Astrocyte of the cerebellum (primary cell): ENCODE measurements at regions not wholly inside any gene's neighbourhood (a gene's known extent, or its start where the extent isn't known, plus 50 kb on each side); places are given as distances from the start of the nearest gene placed in this dataset.
"Not testable (repeated sequence)": the region's sequence is repeated elsewhere in the genome, so short reads cannot be mapped to it uniquely, and the experiment has no call there.

Source experiments
- DNase-seq: peaks from one replicate; pipeline ENCODE4 v3.0.0-alpha.2; 2011; ENCODE audit warnings: low read depth
- H3K4me3 ChIP-seq: 2 replicates; pipeline ENCODE4 v1.5.1; 2011; ENCODE audit warnings: mild to moderate bottlenecking, low read depth, low read length, moderate library complexity
- in situ Hi-C: cut with HindIII; loops from 2 replicates; pipeline ENCODE4 v1.10.0; 2017; ENCODE audit warnings: low sequenced_read_pairs
- TF ChIP-seq, protein P1 (sequence below): IDR thresholded peaks from 2 replicates; pipeline ENCODE4 v1.5.1; 2012; ENCODE audit warnings: low read length, low read depth, moderate library complexity, mild to moderate bottlenecking; ENCODE audit errors: missing control alignments

DNA sequence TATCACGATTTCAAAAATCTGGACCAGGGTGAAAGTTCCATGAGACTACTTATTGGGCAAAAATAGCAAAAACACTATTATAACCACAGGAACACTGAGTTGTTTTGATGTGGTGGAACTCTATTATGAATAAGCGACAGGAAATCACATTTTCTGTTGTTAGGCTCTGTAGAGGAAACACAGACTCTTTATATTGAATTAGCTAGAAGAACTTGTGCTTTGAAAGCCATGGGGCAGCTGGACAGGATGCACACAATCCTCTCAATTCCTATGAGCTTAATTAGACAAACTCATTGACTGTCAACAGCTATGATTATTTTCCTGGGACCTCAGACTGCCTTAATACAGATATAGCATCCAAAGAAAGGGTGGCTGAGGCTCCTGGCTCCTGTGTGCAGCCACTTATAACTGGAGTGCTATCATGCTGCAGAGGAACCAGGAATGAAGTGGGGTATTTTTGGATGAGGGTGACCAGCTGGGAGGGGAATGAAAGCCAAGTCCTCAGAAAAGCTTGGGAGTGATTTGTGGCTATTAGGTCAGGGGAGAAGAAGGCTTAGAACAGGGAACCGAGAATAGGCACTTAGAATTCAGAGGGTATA lies 657.3 kb downstream of the TYW1 start:
- H3K4me3 ChIP-seq, result no peak overlapping the region
- no peak for DNase-seq
- TF ChIP-seq, protein P1, sequence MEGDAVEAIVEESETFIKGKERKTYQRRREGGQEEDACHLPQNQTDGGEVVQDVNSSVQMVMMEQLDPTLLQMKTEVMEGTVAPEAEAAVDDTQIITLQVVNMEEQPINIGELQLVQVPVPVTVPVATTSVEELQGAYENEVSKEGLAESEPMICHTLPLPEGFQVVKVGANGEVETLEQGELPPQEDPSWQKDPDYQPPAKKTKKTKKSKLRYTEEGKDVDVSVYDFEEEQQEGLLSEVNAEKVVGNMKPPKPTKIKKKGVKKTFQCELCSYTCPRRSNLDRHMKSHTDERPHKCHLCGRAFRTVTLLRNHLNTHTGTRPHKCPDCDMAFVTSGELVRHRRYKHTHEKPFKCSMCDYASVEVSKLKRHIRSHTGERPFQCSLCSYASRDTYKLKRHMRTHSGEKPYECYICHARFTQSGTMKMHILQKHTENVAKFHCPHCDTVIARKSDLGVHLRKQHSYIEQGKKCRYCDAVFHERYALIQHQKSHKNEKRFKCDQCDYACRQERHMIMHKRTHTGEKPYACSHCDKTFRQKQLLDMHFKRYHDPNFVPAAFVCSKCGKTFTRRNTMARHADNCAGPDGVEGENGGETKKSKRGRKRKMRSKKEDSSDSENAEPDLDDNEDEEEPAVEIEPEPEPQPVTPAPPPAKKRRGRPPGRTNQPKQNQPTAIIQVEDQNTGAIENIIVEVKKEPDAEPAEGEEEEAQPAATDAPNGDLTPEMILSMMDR, result no peak
- in situ Hi-C loops, result no loop called here

DNA sequence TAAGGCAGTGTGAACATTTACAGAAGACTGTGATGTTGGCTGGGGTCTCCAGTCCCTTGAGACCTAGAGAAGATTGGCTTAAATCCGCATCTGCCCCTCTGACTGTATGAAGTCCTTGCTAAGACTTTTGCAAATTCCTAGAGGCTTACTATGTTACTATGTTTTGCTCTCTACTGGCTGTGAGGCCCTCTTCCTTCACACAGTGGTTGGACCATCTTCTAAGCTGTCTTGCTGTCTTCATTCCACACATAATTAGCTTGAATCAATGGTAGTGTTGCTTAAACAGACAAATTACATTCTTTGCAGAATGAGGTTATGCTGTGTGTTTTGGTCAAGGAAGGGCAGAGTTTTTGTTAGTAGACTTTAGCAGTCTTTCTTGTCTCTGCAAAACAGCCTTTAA lies 658.0 kb downstream of the TYW1 start:
- in situ Hi-C loops, result no loop called here
- TF ChIP-seq, protein P1, result no peak
- no peak overlapping the region for H3K4me3 ChIP-seq
- no peak for DNase-seq

DNA sequence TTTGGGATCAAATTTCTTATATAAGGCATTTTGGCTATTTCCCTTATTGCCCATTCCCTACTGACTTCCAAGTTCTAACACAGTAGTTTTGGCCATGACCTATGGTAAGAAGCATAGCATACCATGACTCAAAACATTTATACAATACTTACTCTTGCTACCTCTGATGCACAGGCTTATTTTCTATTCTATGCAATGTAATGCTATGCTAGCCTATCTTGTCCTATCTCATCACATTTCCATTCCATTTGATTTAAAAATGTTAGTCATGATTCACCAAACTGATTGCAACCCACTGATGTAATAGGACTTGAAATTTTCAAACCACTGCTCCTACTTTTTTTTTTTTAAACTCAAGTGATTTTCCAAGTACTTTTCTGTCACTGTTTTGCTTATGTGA lies 658.5 kb downstream of the TYW1 start:
- in situ Hi-C loops, result no loop called here
- DNase-seq, result no peak
- TF ChIP-seq, protein P1, result no peak
- H3K4me3 ChIP-seq, result no peak overlapping the region

DNA sequence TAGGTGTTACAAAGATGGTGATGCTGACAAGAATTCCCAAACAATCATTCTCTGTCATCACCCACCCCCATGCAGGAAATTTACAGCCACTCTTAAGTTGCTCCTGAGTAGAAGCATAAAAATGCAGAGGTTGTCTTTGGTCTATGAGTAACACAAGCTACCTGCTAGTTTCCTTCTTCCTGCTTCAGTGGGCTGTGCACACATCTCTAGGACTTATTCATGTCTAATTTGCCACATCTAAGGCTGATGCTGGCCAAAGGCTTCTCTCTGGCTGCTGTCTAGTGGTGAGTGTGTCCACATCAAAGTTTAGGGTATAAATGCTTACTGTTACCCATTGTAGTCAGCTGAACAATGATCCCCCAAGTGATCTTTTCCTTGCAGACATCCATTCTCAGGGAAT lies 662.5 kb downstream of the TYW1 start:
- no peak overlapping the region for H3K4me3 ChIP-seq
- DNase-seq, result no peak
- in situ Hi-C loops, result no loop called here
- TF ChIP-seq, protein P1, result no peak

DNA sequence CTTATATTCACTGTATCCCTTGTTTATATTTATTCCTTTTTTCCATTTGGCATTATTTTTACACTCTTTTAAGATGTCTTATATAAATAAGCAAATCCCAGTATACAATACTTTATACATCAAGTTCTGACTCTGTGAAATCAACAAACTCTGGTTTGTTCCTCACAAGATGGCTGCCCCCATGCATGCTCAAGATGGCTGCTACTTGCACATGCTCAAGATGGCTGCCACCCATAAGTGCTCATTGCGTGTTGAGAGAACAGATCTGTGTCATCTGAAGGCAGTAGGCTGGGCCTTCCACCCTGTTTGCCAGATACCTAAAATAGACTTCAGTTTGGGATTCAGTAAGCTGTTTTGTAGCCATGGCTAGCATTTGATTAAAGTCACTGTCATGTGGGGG lies 666.2 kb downstream of the TYW1 start:
- no peak for DNase-seq
- in situ Hi-C loops, result no loop called here
- TF ChIP-seq, protein P1, result no peak
- no peak overlapping the region for H3K4me3 ChIP-seq

DNA sequence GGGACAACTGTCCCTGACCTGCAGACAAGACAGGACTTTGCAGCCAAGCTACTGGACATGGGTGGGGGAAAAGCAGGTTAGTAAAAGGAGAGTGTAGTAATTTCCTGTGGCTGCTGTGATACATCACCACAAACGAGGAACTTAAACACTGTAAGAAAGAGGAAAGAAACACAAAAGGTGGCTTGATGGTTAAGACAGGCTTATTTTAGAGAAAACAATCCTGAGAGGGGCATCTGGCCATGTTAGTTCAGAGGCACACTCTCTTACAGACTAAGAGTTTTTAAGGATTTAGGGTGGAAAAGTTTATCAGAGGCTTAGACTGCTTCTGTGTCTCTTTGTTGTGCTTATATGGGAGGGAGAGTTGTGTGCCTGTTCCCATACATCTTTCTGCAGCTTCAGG lies 667.0 kb downstream of the TYW1 start:
- in situ Hi-C loops, result no loop called here
- TF ChIP-seq, protein P1, result no peak
- no peak overlapping the region for H3K4me3 ChIP-seq
- DNase-seq, result no peak

DNA sequence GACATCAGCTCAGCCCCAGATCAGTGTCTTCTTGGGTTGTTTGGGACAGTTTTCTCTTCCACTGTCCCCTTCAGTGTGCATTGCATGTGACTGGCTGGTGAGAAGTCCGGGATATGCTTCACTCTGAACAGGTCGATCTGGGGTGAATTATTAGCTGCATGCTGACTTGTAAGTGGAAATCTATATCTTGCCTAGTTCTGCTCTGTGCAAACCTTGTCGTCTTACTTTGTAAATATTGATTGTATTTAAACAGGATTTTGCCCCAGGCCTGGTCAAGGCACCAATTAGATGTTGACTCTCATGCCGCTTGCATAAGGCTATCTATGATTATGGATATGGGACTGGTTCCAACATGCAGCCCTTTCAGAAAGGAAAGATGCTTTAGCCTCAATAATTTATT lies 669.7 kb downstream of the TYW1 start:
- in situ Hi-C loops, H3K4me3 ChIP-seq, DNase-seq: not testable (repeated sequence)
